Activated T-helper 17 cell treated with anti-CD3 and anti-CD28 coated beads, Interleukin-2, amount 50 U/mL, for 72 hours (primary cell): ENCODE measurements at regions not wholly inside any gene's neighbourhood (a gene's known extent, or its start where the extent isn't known, plus 50 kb on each side); places are given as distances from the start of the nearest gene placed in this dataset.
A peak's percentile ranks its signal among the peaks of the same experiment; 100 is the strongest.
"Not testable (repeated sequence)": the region's sequence is repeated elsewhere in the genome, so short reads cannot be mapped to it uniquely, and the experiment has no call there.

ENCODE experiments used
- ATAC-seq: fragments of 150-1000 bp; cut with Tn5 transposase; replicated peaks from 2 replicates; pipeline ENCODE4 v1.10.0; 2021; ENCODE audit warnings: mild to moderate bottlenecking, moderate library complexity
- H3K27ac Mint-ChIP-seq: one replicate; pipeline ENCODE4 v1.8.0; 2022; ENCODE audit warnings: mixed read lengths
- H3K27me3 Mint-ChIP-seq: one replicate; pipeline ENCODE4 v1.8.0; 2022; ENCODE audit warnings: mixed read lengths
- H3K36me3 Mint-ChIP-seq: one replicate; pipeline ENCODE4 v1.8.0; 2022; ENCODE audit warnings: low read depth, mild to moderate bottlenecking, mixed read lengths
- H3K4me1 Mint-ChIP-seq: one replicate; pipeline ENCODE4 v1.8.0; 2022; ENCODE audit warnings: mixed read lengths
- H3K4me3 Mint-ChIP-seq: one replicate; pipeline ENCODE4 v1.8.0; 2022; ENCODE audit warnings: mild to moderate bottlenecking, mixed read lengths
- H3K9me3 Mint-ChIP-seq: one replicate; pipeline ENCODE4 v1.8.0; 2022; ENCODE audit warnings: mixed read lengths

DNA sequence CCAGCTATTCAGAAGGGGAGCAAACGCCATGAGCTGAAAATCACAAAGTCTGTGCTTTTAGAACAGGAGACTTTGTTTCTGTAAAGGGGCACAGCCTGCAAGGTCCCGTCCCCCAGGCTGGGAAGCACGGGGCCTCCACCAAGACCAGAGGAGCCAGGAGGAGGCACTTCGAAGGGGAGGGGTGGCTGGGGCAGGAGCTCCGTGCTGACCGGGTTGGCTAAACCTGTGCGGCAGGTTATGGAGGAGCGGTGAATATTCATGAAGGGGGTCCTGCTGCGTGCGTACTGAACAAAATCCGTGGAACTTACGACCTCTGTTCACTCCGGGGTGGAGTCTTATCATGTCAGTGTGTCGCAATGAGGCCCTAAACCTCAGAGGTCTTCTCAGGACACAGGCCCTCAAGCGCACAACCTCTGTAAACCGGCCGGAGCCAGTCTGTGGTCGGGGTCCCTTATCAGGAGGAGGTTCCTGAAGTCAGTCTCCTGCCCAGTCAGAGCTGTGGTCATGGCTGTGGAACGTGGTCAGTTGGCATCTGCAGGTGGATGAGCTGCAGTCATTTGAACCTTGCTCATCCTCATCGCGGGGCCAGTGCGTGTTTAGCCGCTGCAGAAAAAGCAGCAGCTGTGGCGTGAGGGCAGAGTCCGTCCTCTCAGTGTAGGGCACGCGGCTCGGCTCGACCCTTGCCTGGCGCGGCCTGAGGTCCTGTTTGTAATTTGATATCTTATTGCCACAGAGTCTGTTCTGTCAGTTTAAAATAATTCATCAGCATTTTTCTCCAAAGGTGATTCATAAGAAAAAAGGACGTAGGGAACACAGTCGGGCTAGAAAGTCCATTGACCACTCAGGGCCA lies 5507.7 kb upstream of the TPTE start:
- H3K27me3 Mint-ChIP-seq, H3K36me3 Mint-ChIP-seq, H3K27ac Mint-ChIP-seq, H3K4me3 Mint-ChIP-seq, H3K9me3 Mint-ChIP-seq, ATAC-seq, H3K4me1 Mint-ChIP-seq: not testable (repeated sequence)

- H3K27me3 Mint-ChIP-seq, H3K9me3 Mint-ChIP-seq, H3K4me1 Mint-ChIP-seq, H3K4me3 Mint-ChIP-seq, H3K36me3 Mint-ChIP-seq, H3K27ac Mint-ChIP-seq: not testable (repeated sequence)
- ATAC-seq: peak; percentile 5
Observed at GRCh38 chr21:5015187-5015586, 5506.2 kb upstream of the TPTE start.

DNA sequence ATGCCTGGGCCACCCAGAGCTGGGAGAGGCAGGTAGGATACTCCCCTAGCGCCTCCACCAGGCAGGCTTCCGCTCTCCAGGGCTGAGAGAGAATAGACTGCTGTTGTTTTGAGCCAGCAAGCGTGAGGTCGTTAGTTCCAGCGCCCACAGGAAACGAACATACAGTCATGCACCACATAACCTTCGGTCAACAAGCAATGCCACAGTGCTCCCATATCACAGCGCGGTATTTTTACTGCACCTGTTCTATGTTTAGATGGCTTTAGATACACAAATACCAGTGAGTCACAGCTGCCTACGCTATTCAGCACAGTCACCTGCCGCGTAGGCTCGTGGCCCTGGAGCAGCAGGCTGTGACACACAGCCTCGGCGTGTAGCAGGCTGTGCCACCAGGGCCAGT lies 5502.3 kb upstream of the TPTE start:
- peak; percentile 82 for ATAC-seq
- not testable (repeated sequence) for H3K36me3 Mint-ChIP-seq, H3K27me3 Mint-ChIP-seq, H3K4me1 Mint-ChIP-seq, H3K9me3 Mint-ChIP-seq, H3K4me3 Mint-ChIP-seq, H3K27ac Mint-ChIP-seq

DNA sequence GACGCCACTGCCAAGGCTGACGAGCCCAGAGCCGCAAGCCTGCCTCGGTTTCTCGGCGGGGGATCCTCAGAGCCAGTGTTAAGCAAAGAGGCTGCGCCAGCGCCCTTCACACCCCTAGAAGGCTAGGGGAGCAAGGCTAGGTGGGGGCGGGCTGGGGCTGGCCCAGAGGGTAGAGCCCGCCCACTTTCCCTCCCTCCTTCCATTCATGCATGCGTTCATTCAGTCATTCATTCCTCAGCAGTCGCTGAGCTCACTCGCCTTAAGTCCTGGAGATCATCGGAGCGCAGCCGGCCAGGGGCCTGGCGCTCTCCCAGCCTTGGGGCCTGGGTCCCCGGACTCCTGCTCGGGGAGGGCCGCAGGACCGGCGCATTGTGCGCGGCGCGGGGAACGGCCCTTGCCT lies 5499.6 kb upstream of the TPTE start:
- peak; percentile 48 for ATAC-seq
- not testable (repeated sequence) for H3K4me3 Mint-ChIP-seq, H3K36me3 Mint-ChIP-seq, H3K27ac Mint-ChIP-seq, H3K4me1 Mint-ChIP-seq, H3K27me3 Mint-ChIP-seq, H3K9me3 Mint-ChIP-seq

- not testable (repeated sequence) for H3K9me3 Mint-ChIP-seq, H3K4me1 Mint-ChIP-seq, H3K36me3 Mint-ChIP-seq, H3K27ac Mint-ChIP-seq, H3K4me3 Mint-ChIP-seq, H3K27me3 Mint-ChIP-seq
- ATAC-seq: peak; percentile 59
Observed at GRCh38 chr21:5022254-5022653, 5499.1 kb upstream of the TPTE start.

GRCh38 chr21:5022748-5023147 lies 5498.6 kb upstream of the TPTE start:
- not testable (repeated sequence) for H3K4me3 Mint-ChIP-seq, ATAC-seq, H3K36me3 Mint-ChIP-seq, H3K27me3 Mint-ChIP-seq, H3K4me1 Mint-ChIP-seq, H3K27ac Mint-ChIP-seq, H3K9me3 Mint-ChIP-seq

GRCh38 chr21:5035147-5035546 lies 5486.2 kb upstream of the TPTE start:
- not testable (repeated sequence) for H3K4me3 Mint-ChIP-seq, ATAC-seq, H3K36me3 Mint-ChIP-seq, H3K27ac Mint-ChIP-seq, H3K9me3 Mint-ChIP-seq, H3K27me3 Mint-ChIP-seq, H3K4me1 Mint-ChIP-seq

DNA sequence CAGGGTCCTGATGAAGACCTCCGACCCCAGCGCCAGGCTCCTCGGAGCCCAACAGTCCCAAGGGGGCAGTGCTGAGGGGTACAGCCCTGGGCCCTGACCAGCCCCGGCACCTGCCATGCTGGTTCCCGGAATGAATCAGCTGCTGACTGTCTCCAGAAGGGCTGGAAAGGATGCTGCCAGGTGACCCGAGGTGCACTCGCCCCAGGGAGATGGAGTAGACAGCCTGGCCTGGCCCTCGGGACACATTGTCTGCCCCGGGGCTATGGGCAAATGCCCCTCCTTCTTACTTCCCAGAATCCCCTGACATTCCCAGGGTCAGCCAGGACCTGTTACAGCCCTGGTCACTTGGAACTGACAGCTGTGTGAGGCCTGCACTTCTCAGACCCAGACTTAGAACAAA lies 5485.8 kb upstream of the TPTE start:
- H3K27ac Mint-ChIP-seq, H3K36me3 Mint-ChIP-seq, ATAC-seq, H3K9me3 Mint-ChIP-seq, H3K27me3 Mint-ChIP-seq, H3K4me1 Mint-ChIP-seq, H3K4me3 Mint-ChIP-seq: not testable (repeated sequence)

DNA sequence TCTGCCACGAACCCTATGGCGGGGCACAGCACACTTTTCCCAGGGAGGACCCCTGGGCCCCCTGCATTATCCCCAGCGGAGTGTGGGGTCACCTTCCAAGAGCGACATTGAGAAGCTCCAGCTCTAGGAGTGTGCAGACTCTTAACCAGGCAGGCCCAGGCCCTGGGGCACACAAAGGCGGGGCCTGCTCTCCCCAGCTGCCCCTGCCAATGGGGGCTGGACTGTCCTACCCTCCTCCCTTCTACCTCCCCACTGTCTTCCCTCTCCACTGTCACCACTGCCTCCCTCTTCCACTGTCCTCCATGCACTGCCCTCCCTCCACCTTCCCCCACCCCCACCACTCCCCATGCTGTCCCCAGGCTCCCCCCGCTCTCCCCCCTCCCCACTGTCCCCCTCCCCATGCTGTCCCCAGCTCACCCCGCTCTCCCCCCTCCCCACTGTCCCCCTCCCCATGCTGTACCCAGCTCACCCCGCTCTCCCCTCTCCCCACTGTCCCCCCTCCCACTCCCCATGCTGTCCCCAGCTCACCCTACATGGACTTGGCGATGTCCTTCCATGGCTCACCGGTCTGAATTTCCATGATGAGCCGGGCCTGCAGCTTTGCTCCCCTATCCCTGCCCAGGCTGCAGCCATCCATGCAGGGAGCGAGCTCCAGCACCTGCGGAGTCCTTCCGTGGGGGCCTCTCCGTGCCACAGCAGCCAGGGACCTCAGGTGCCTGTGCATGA lies 5483.6 kb upstream of the TPTE start:
- not testable (repeated sequence) for H3K9me3 Mint-ChIP-seq, ATAC-seq, H3K36me3 Mint-ChIP-seq, H3K4me3 Mint-ChIP-seq, H3K27ac Mint-ChIP-seq, H3K27me3 Mint-ChIP-seq, H3K4me1 Mint-ChIP-seq

DNA sequence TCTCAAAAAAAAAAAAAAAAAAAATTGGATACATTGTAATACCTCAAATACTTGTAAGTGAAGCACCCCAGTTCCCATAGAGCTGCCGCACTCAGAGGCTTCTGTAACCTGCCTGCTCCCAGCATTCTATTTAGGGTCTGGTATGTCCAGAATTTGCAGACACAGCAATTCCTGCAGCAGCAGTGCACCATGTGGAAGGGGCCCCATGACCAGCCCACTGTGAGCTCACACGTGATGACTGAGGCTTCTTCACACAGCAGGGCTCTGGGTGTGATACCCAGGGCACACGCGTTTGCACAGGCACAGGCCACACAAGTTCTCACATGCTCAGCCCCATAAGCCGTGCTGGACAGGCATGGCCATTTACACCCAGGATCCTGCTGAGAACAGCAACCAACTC lies 5481.5 kb upstream of the TPTE start:
- not testable (repeated sequence) for H3K9me3 Mint-ChIP-seq, H3K36me3 Mint-ChIP-seq, H3K4me3 Mint-ChIP-seq, H3K27ac Mint-ChIP-seq, H3K4me1 Mint-ChIP-seq, ATAC-seq, H3K27me3 Mint-ChIP-seq

GRCh38 chr21:5042583-5042982 lies 5478.8 kb upstream of the TPTE start:
- not testable (repeated sequence) for H3K36me3 Mint-ChIP-seq, H3K4me3 Mint-ChIP-seq, H3K4me1 Mint-ChIP-seq, ATAC-seq, H3K27me3 Mint-ChIP-seq, H3K27ac Mint-ChIP-seq, H3K9me3 Mint-ChIP-seq

DNA sequence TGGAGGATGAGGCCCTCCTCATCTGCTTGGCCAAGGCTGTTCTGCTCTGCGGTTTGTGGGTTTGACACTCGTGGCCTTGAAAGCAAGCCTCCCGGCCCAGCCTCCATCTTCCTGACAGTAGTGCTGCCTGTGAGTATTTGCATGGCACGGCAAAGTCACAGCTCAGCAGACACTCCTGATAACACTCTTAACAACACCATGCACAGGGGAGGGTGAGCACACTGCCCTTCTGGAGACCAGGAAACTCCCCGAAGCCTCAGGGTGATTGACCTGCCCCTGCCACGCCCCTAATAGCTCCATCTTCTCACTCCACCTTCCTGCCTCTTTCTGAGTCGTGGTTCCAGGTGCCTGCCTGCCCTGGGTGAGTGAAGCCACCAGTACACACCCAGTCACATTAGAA lies 5476.6 kb upstream of the TPTE start:
- ATAC-seq, H3K4me1 Mint-ChIP-seq, H3K4me3 Mint-ChIP-seq, H3K9me3 Mint-ChIP-seq, H3K27ac Mint-ChIP-seq, H3K27me3 Mint-ChIP-seq, H3K36me3 Mint-ChIP-seq: not testable (repeated sequence)

- peak; percentile 83 for ATAC-seq
- H3K27me3 Mint-ChIP-seq, H3K9me3 Mint-ChIP-seq, H3K36me3 Mint-ChIP-seq, H3K4me1 Mint-ChIP-seq: not testable (repeated sequence)
- H3K27ac Mint-ChIP-seq: peak overlapping the region; percentile 81
- peak overlapping the region; percentile 11 for H3K4me3 Mint-ChIP-seq
Observed at GRCh38 chr21:5051303-5052018, 5469.9 kb upstream of the TPTE start.

DNA sequence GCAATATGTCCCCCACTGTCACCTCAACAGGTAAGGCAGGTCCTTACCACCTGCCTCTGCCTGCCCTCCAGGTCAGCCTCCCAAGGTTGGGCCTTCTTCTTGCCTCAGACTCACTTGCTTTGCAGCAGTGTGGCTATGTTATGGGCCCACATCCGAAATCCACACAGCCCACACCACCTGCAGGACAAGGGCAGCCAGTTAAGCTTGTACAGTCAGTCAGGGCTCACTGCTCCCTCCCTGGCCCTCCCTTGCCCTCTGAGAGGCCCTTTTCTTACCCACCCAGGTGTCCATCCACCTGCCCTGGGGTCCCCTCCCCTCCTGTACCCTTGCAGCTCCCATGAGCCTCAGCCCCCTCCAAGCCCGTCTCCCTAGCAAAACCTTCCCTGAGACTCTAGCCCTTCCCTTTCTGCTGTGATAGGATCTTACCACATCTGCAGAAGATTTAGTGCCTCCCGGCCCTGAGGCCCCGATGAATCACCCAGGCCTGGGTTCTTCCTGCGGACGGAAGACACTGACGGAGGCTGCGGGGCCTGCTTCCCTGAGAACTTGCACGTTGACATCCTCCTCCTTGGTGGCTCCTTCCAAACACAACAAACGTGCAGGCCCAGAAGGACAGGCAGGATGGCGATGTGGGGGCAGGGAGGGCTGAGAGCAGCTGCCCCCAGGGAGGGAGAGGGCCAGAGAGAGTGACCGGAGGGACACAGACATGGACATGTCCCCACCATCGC lies 5466.2 kb upstream of the TPTE start:
- ATAC-seq: peak; percentile 24
- not testable (repeated sequence) for H3K4me1 Mint-ChIP-seq, H3K27ac Mint-ChIP-seq, H3K9me3 Mint-ChIP-seq, H3K27me3 Mint-ChIP-seq, H3K4me3 Mint-ChIP-seq, H3K36me3 Mint-ChIP-seq
